ENCODE measurements at regions not wholly inside any gene's neighbourhood (a gene's known extent, or its start where the extent isn't known, plus 50 kb on each side); places are given as distances from the start of the nearest gene placed in this dataset.

DNA sequence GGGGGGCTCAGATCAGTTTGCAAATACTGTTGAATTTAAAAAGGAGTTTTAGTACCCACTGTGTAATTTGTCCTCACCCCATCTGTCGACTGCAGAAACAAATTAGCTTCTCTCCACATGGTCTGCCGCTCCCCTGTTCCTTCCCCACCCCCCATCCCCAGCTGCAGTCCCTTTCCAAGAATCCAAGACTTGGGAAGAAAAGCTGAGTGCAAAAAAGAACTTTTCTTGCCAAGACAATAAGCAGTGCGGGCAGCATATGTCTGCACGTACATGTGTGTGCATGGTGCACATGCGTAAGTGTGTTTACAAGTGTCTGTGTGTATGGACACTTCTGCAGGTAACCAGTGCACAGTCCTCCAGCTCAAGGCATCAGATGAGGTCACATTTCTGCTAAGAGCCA is 125.7 kb upstream of the SMIM23 start:
- ATAC-seq (no peak), FAIRE-seq (no peak), DNase-seq (ENCODE audit: low read depth in 1 of 2, low spot score in 1 of 2) (no peak)
- TF ChIP-seq ZNF302 (CRISPR knock-in tag; IDR thresholded peaks at IDR 0.05): no peak
- TF ChIP-seq MAFK (IDR thresholded peaks at IDR 0.05; ENCODE audit: partially characterized antibody): no peak
- no peak for TF ChIP-seq HOXA7 (CRISPR knock-in tag; IDR thresholded peaks at IDR 0.05)
- no peak for TF ChIP-seq RFX5 (IDR thresholded peaks at IDR 0.05)
- TF ChIP-seq ZC3H11A (IDR thresholded peaks at IDR 0.05): no peak
- no peak for TF ChIP-seq CEBPB (IDR thresholded peaks at IDR 0.05)
- TF ChIP-seq ZFP36 (IDR thresholded peaks at IDR 0.05; ENCODE audit: borderline replicate concordance, partially characterized antibody): no peak
- TF ChIP-seq, protein P1, sequence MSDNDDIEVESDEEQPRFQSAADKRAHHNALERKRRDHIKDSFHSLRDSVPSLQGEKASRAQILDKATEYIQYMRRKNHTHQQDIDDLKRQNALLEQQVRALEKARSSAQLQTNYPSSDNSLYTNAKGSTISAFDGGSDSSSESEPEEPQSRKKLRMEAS (IDR thresholded peaks at IDR 0.05): no peak
- TF ChIP-seq, protein P2, sequence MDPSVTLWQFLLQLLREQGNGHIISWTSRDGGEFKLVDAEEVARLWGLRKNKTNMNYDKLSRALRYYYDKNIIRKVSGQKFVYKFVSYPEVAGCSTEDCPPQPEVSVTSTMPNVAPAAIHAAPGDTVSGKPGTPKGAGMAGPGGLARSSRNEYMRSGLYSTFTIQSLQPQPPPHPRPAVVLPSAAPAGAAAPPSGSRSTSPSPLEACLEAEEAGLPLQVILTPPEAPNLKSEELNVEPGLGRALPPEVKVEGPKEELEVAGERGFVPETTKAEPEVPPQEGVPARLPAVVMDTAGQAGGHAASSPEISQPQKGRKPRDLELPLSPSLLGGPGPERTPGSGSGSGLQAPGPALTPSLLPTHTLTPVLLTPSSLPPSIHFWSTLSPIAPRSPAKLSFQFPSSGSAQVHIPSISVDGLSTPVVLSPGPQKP (IDR thresholded peaks at IDR 0.05; ENCODE audit: low read depth, low read length): no peak
- TF ChIP-seq, protein P3, sequence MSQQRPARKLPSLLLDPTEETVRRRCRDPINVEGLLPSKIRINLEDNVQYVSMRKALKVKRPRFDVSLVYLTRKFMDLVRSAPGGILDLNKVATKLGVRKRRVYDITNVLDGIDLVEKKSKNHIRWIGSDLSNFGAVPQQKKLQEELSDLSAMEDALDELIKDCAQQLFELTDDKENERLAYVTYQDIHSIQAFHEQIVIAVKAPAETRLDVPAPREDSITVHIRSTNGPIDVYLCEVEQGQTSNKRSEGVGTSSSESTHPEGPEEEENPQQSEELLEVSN (IDR thresholded peaks at IDR 0.05; ENCODE audit: borderline replicate concordance, low read depth): no peak
- TF ChIP-seq MYC (IDR thresholded peaks at IDR 0.05; ENCODE audit: borderline replicate concordance, low read length): no peak
- TF ChIP-seq NFE2L2 (conservative IDR thresholded peaks at IDR 0.05; ENCODE audit: low read length): no peak
- TF ChIP-seq HOXB5 (CRISPR knock-in tag; IDR thresholded peaks at IDR 0.05): no peak
- no peak for TF ChIP-seq EP300 (IDR thresholded peaks at IDR 0.05)
- CTCF ChIA-PET: interaction anchor here (1.2 kb wide), 1 partner anchor 529 kb away, joined by 3 read pairs; no protein-coding TSS in a partner anchor
- POLR2A ChIA-PET: no interaction called here
- 83% methylated on average over 5 of the region's 5 CpGs for WGBS (ENCODE audit: missing lambda C conversion rate)
- Histone ChIP-seq H3K27ac (no peak overlapping the region), H3K9me3 (peaks cover 8% of the 10 kb centered on the region; the same call in 2 of the 3 replicates), H3K4me1 (no peaks in the 10 kb centered on the region), H3K4me3 (no peak overlapping the region), H3K4me2 (no peak overlapping the region)

DNA sequence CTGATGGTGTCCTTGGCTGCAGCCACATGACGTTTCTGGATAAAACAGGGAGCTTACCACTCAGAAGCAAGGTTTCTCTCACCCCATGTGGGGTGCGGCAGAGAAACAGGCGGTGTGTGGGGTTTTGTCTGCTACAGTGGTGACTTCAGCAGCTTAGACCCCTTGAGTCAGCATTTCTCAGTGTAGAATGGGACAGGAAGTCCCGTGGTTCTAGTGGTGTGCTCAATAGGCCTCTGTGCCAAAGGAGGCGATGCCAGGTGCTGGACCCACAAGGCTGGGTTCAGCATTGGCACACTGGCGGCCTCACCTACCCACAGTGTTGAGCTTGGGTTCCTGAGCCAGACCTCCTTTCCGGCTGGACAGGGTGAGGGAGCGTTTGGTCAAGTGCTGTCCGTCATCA is 125.2 kb upstream of the SMIM23 start:
- Histone ChIP-seq H3K4me3 (no peak overlapping the region), H3K4me2 (no peak overlapping the region), H3K27ac (no peak overlapping the region), H3K9me3 (peaks cover 8% of the 10 kb centered on the region; the same call in 2 of the 3 replicates), H3K4me1 (no peaks in the 10 kb centered on the region)
- WGBS (ENCODE audit: missing lambda C conversion rate): 76% methylated on average over 9 of the region's 9 CpGs
- CTCF ChIA-PET: interaction anchor here (1.2 kb wide), 1 partner anchor 528 kb away, joined by 3 read pairs; no protein-coding TSS in a partner anchor
- POLR2A ChIA-PET: no interaction called here
- ATAC-seq: no peak
- TF ChIP-seq, protein P2 (IDR thresholded peaks at IDR 0.05; ENCODE audit: low read depth, low read length): no peak
- TF ChIP-seq MAFK (IDR thresholded peaks at IDR 0.05; ENCODE audit: partially characterized antibody): peak; percentile 46
- DNase-seq (ENCODE audit: low read depth in 1 of 2, low spot score in 1 of 2): no peak
- no peak for FAIRE-seq

DNA sequence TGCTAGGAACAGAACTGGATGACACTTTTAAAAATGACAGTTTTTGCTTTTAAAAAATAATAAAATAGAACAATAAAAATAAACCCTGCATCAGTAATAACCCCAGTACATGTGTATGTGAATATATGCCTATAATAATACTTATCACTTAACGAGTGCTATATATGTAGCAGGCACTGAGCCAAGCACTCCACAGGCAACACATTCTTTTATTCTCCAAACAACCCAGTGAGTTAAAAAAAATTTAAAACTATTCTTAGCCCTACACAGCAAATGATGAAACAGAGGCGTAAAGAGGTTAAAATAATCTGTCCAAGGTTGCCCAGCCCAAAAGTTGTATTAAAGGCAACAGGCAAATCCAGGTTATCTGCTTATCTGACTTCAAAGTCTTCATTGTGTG is 124.5 kb upstream of the SMIM23 start:
- Histone ChIP-seq H3K9me3 (peaks cover 8% of the 10 kb centered on the region; the same call in 2 of the 3 replicates), H3K4me2 (no peak overlapping the region), H3K4me3 (no peak overlapping the region), H3K27ac (no peak overlapping the region), H3K4me1 (no peaks in the 10 kb centered on the region)
- FAIRE-seq: no peak
- ChIA-PET CTCF (no interaction called here), POLR2A (no interaction called here)
- no peak for ATAC-seq
- 76% methylated on average over 2 of the region's 2 CpGs for WGBS (ENCODE audit: missing lambda C conversion rate)
- DNase-seq (ENCODE audit: low read depth in 1 of 2, low spot score in 1 of 2): no peak
- TF ChIP-seq CEBPB (IDR thresholded peaks at IDR 0.05) (no peak), CBX2 (IDR thresholded peaks at IDR 0.05; ENCODE audit: borderline replicate concordance, low read depth) (no peak), TP53 (CRISPR knock-in tag; IDR thresholded peaks at IDR 0.05) (no peak), CHD2 (IDR thresholded peaks at IDR 0.05; ENCODE audit: low read length, partially characterized antibody) (no peak), FOSB (CRISPR knock-in tag; IDR thresholded peaks at IDR 0.05) (no peak), EHMT2 (IDR thresholded peaks at IDR 0.05; ENCODE audit: low read depth) (no peak), BHLHE40 (IDR thresholded peaks at IDR 0.05; ENCODE audit: low read depth, low read length) (no peak), HEYL (CRISPR knock-in tag; IDR thresholded peaks at IDR 0.05) (no peak), EP300 (IDR thresholded peaks at IDR 0.05) (no peak), ZNF302 (CRISPR knock-in tag; IDR thresholded peaks at IDR 0.05) (no peak), POLR2AphosphoS2 (conservative IDR thresholded peaks at IDR 0.05; ENCODE audit: low read length) (no peak)
- TF ChIP-seq, protein P4, sequence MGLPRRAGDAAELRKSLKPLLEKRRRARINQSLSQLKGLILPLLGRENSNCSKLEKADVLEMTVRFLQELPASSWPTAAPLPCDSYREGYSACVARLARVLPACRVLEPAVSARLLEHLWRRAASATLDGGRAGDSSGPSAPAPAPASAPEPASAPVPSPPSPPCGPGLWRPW (IDR thresholded peaks at IDR 0.05): no peak
- TF ChIP-seq, protein P5, sequence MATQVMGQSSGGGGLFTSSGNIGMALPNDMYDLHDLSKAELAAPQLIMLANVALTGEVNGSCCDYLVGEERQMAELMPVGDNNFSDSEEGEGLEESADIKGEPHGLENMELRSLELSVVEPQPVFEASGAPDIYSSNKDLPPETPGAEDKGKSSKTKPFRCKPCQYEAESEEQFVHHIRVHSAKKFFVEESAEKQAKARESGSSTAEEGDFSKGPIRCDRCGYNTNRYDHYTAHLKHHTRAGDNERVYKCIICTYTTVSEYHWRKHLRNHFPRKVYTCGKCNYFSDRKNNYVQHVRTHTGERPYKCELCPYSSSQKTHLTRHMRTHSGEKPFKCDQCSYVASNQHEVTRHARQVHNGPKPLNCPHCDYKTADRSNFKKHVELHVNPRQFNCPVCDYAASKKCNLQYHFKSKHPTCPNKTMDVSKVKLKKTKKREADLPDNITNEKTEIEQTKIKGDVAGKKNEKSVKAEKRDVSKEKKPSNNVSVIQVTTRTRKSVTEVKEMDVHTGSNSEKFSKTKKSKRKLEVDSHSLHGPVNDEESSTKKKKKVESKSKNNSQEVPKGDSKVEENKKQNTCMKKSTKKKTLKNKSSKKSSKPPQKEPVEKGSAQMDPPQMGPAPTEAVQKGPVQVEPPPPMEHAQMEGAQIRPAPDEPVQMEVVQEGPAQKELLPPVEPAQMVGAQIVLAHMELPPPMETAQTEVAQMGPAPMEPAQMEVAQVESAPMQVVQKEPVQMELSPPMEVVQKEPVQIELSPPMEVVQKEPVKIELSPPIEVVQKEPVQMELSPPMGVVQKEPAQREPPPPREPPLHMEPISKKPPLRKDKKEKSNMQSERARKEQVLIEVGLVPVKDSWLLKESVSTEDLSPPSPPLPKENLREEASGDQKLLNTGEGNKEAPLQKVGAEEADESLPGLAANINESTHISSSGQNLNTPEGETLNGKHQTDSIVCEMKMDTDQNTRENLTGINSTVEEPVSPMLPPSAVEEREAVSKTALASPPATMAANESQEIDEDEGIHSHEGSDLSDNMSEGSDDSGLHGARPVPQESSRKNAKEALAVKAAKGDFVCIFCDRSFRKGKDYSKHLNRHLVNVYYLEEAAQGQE (IDR thresholded peaks at IDR 0.05): no peak
- TF ChIP-seq, protein P6, sequence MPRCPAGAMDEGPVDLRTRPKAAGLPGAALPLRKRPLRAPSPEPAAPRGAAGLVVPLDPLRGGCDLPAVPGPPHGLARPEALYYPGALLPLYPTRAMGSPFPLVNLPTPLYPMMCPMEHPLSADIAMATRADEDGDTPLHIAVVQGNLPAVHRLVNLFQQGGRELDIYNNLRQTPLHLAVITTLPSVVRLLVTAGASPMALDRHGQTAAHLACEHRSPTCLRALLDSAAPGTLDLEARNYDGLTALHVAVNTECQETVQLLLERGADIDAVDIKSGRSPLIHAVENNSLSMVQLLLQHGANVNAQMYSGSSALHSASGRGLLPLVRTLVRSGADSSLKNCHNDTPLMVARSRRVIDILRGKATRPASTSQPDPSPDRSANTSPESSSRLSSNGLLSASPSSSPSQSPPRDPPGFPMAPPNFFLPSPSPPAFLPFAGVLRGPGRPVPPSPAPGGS (IDR thresholded peaks at IDR 0.05): no peak
